B cell (primary cell): ENCODE measurements at regions not wholly inside any gene's neighbourhood (a gene's known extent, or its start where the extent isn't known, plus 50 kb on each side); places are given as distances from the start of the nearest gene placed in this dataset.

Source experiments
- EZH2 ChIP-seq: IDR thresholded peaks from 2 replicates; pipeline ENCODE4 v1.6.1; 2012; ENCODE audit warnings: borderline replicate concordance, low read depth, mild to moderate bottlenecking, moderate library complexity, low read length; ENCODE audit not compliant: insufficient read depth, poor library complexity, severe bottlenecking
- TF ChIP-seq, protein P1 (sequence below): fragments of 200-600 bp; IDR thresholded peaks from one replicate; pipeline ENCODE4 v1.8.0; 2022; ENCODE audit warnings: antibody characterized with exemption, mild to moderate bottlenecking

DNA sequence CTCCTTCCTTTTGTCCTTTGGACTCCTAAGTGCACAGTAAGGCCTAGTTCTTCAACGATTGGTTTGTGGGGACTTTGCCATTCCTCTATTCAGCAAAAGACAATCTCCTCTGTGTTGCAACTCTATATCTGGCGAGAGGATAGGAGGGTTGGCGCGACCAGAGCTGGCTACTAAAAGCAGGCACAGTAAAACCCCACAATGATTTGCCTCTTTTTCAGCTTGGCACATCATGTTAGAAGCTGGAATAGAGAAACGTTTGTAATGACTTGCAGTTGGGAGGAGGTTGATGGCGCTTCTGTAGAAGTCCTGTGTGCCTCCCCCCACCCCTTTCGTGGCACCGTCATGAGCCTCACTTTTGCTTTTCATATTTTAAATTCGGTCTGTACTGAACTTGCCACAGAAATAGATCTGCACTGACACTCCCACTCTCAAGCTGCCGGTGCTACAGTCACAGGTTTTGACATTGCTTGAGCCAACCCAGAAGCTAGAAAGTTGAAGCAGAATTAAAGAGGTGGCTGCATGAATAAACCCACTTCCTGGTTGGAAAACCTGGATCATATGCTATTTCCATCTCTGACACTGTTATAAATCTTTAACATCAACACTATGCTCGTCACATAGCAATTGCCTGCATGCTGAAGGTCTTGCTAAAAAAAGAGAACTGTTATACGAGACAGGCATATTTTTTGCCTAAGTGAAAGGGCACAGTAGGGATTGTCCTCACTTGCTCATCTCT is 315.3 kb upstream of the PRICKLE1 start:
- TF ChIP-seq EZH2, result no peak
- TF ChIP-seq, protein P1, sequence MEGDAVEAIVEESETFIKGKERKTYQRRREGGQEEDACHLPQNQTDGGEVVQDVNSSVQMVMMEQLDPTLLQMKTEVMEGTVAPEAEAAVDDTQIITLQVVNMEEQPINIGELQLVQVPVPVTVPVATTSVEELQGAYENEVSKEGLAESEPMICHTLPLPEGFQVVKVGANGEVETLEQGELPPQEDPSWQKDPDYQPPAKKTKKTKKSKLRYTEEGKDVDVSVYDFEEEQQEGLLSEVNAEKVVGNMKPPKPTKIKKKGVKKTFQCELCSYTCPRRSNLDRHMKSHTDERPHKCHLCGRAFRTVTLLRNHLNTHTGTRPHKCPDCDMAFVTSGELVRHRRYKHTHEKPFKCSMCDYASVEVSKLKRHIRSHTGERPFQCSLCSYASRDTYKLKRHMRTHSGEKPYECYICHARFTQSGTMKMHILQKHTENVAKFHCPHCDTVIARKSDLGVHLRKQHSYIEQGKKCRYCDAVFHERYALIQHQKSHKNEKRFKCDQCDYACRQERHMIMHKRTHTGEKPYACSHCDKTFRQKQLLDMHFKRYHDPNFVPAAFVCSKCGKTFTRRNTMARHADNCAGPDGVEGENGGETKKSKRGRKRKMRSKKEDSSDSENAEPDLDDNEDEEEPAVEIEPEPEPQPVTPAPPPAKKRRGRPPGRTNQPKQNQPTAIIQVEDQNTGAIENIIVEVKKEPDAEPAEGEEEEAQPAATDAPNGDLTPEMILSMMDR, result no peak
